Astrocyte of the cerebellum (primary cell): ENCODE measurements at regions not wholly inside any gene's neighbourhood (a gene's known extent, or its start where the extent isn't known, plus 50 kb on each side); places are given as distances from the start of the nearest gene placed in this dataset.

Experiments used
- DNase-seq: peaks from one replicate; pipeline ENCODE4 v3.0.0-alpha.2; 2011; ENCODE audit warnings: low read depth
- H3K4me3 ChIP-seq: 2 replicates; pipeline ENCODE4 v1.5.1; 2011; ENCODE audit warnings: mild to moderate bottlenecking, low read depth, low read length, moderate library complexity
- CTCF ChIP-seq: IDR thresholded peaks from 2 replicates; pipeline ENCODE4 v1.5.1; 2012; ENCODE audit warnings: low read length, low read depth, moderate library complexity, mild to moderate bottlenecking; ENCODE audit errors: missing control alignments
- in situ Hi-C: cut with HindIII; loops from 2 replicates; pipeline ENCODE4 v1.10.0; 2017; ENCODE audit warnings: low sequenced_read_pairs

- in situ Hi-C loops: no loop called here
- no peak for TF ChIP-seq CTCF
- no peak for DNase-seq
- H3K4me3 ChIP-seq: no peak overlapping the region
Measured at GRCh38 chr3:56933803-56934202, 126.7 kb upstream of the SPATA12 start.

GRCh38 chr3:56932866-56933265 is 127.6 kb upstream of the SPATA12 start:
- no peak for TF ChIP-seq CTCF
- H3K4me3 ChIP-seq: no peak overlapping the region
- in situ Hi-C loops: no loop called here
- no peak for DNase-seq

DNA sequence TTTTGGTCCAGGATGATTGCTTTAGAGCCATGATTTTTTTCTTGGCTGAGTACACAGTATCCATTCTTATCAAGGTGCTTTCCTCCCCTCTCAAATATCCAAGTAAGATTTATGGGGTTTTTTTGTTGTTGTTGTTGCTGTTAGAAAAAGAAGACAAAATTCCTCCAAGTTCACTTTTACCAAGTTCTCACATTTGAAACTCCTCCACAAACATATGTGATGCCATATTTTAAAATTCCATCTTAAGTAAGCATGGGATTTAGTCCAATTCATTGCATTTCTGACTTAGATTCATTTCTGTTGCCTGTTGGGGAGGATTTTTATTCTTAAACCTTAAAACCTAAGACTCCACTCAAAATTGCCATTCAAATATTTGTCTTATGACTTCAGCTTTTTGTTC is 128.6 kb upstream of the SPATA12 start:
- H3K4me3 ChIP-seq: no peak overlapping the region
- in situ Hi-C loops: no loop called here
- TF ChIP-seq CTCF: no peak
- DNase-seq: no peak

DNA sequence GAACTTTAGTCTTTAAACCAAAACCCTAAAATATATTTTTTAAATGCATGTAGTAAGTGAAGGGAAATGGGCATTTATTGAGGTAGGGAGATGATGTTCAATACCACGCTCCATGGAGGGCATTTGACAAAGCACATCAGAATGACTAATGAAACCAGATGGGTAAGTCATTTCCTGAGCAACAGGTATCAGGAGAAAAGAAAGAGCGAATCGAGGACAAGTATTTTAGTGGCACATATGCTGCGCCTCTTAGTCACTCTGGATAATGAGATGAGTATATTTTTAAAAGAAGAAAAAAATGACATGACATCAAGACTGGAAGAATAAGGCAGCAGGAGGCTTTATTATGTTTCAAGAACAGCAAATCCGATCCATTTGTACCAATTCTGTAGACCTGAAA is 129.0 kb upstream of the ARHGEF3 start:
- TF ChIP-seq CTCF: no peak

DNA sequence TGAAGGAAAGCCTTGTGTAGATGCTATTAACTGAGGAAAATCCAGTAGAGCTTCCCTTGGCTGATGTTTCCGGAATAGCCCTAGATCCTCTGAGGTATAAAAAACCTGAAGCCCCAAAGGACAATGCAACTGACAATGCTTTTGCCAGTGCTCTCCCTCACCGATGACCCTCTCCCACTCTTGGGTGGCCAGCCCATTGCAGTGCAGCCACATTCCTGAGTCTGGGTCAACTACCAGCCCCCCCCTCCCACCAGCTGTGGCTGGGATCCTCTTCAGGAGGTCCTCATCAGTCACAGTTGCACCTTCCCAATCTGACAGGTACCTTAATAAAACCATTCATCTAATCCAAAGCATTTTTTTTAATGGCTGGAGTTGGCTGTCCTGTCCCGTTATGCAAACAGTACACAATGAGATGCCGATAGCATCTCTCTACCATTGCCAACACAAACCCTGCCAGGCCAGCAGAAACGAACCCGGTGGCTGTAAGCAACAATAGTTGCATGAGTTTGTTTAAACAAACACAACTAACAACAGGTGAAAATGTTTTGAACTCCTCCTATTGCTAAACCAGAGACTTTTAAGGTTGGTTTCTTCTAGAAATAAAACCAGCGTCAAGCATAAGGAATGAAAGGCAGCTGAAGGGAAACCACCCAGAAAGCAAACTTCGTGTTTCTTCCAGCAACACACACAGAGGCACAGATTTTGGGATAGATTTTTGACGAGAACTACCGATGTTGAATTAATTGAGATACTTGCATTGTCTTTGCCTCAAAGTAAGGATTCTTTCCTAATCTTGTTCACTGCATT is 128.3 kb upstream of the ARHGEF3 start:
- TF ChIP-seq CTCF: no peak
- no peak for DNase-seq
- in situ Hi-C loops: no loop called here
- no peak overlapping the region for H3K4me3 ChIP-seq

More for the DNA sequence above, 129.0 kb upstream of the ARHGEF3 start:
- no peak overlapping the region for H3K4me3 ChIP-seq
- in situ Hi-C loops: no loop called here
- DNase-seq: no peak

DNA sequence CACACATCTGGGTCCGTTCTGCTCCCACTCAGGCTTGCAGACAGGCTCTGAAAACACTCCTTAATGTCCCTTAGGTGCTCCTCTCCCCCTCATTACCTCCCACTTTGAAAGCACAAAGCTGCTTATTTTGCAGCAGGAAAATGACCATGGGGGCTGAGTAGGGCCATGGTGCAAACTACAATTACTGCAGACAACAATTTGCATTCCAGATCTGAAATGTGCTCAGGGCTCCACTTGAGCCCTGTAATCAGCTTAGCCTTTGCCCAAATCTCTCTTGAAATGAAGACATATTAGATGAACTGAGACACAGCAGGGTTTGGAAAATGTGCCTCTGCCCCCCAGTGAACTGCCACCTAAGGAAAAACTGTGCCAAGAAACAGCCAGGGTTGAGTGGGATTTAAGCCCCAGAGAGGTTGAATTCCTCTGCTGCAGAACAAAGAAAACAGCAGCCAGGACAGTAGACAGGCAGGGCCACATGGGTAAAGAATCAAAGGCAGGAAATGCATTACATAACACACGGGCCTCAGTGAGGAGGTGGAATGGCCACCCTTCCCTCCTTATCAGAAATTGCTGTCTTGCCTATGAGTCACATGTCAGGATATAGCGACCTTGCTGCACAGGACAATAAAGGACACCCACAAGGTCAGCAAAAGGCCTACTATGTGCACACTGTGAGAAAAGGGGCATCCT is 126.8 kb upstream of the ARHGEF3 start:
- DNase-seq: no peak
- no peak overlapping the region for H3K4me3 ChIP-seq
- in situ Hi-C loops: no loop called here
- TF ChIP-seq CTCF: no peak
